Adipocyte (in vitro differentiated cells): ENCODE measurements at regions not wholly inside any gene's neighbourhood (a gene's known extent, or its start where the extent isn't known, plus 50 kb on each side); places are given as distances from the start of the nearest gene placed in this dataset.
"Not testable (repeated sequence)": the region's sequence is repeated elsewhere in the genome, so short reads cannot be mapped to it uniquely, and the experiment has no call there.

Source experiments
- DNase-seq: peaks from one replicate; pipeline ENCODE4 v3.0.0-alpha.2; 2015; ENCODE audit warnings: low read depth
- H3K27me3 ChIP-seq: replicated peaks from 2 replicates; pipeline ENCODE4 v1.7.0; 2013; ENCODE audit warnings: mild to moderate bottlenecking, low read length, moderate library complexity; ENCODE audit not compliant: control insufficient read depth, insufficient read depth
- H3K36me3 ChIP-seq: 2 replicates; pipeline ENCODE4 v1.7.0; 2013; ENCODE audit warnings: low read length, mild to moderate bottlenecking, moderate library complexity; ENCODE audit not compliant: control insufficient read depth, insufficient read depth, severe bottlenecking
- H3K4me1 ChIP-seq: 2 replicates; pipeline ENCODE4 v1.7.0; 2013; ENCODE audit warnings: mild to moderate bottlenecking, low read length, moderate library complexity; ENCODE audit not compliant: control insufficient read depth, insufficient read depth
- H3K4me3 ChIP-seq: 2 replicates; pipeline ENCODE4 v1.7.0; 2013; ENCODE audit warnings: mild to moderate bottlenecking, low read length, moderate library complexity
- H3K9ac ChIP-seq: 2 replicates; pipeline ENCODE4 v1.7.0; 2013; ENCODE audit warnings: mild to moderate bottlenecking, low read length, moderate library complexity
- H3K9me3 ChIP-seq: 2 replicates; pipeline ENCODE4 v1.7.0; 2013; ENCODE audit warnings: mild to moderate bottlenecking, low read length, moderate library complexity; ENCODE audit not compliant: control insufficient read depth

GRCh38 chr4:148914301-148914700 is 472.1 kb upstream of the NR3C2 start:
- DNase-seq: no peak
- H3K27me3 ChIP-seq: no peaks in the 10 kb centered on the region
- no peaks in the 10 kb centered on the region for H3K36me3 ChIP-seq
- no peaks in the 10 kb centered on the region for H3K4me1 ChIP-seq
- no peak overlapping the region for H3K9ac ChIP-seq
- H3K4me3 ChIP-seq: no peak overlapping the region
- peaks cover 6% of the 10 kb centered on the region for H3K9me3 ChIP-seq

GRCh38 chr4:148903388-148903787 is 461.2 kb upstream of the NR3C2 start:
- Histone ChIP-seq H3K27me3 (no peaks in the 10 kb centered on the region), H3K9me3 (peaks cover 4% of the 10 kb centered on the region)
- DNase-seq: no peak

GRCh38 chr4:148901075-148901705 is 459.0 kb upstream of the NR3C2 start:
- H3K9ac ChIP-seq: no peak overlapping the region
- no peaks in the 10 kb centered on the region for H3K4me1 ChIP-seq
- no peaks in the 10 kb centered on the region for H3K27me3 ChIP-seq
- DNase-seq: no peak
- peaks cover 4% of the 10 kb centered on the region for H3K9me3 ChIP-seq
- H3K36me3 ChIP-seq: no peaks in the 10 kb centered on the region
- H3K4me3 ChIP-seq: no peak overlapping the region

More at GRCh38 chr4:148903388-148903787, 461.2 kb upstream of the NR3C2 start:
- H3K36me3 ChIP-seq: no peaks in the 10 kb centered on the region
- H3K4me3 ChIP-seq: no peak overlapping the region
- H3K9ac ChIP-seq: no peak overlapping the region
- H3K4me1 ChIP-seq: no peaks in the 10 kb centered on the region

GRCh38 chr4:148898139-148898538 is 455.9 kb upstream of the NR3C2 start:
- not testable (repeated sequence) for H3K9ac ChIP-seq, H3K9me3 ChIP-seq, DNase-seq, H3K36me3 ChIP-seq, H3K27me3 ChIP-seq, H3K4me1 ChIP-seq, H3K4me3 ChIP-seq

- Histone ChIP-seq H3K9me3 (peaks cover 4% of the 10 kb centered on the region), H3K9ac (no peak overlapping the region), H3K36me3 (no peaks in the 10 kb centered on the region), H3K27me3 (no peaks in the 10 kb centered on the region), H3K4me1 (no peaks in the 10 kb centered on the region), H3K4me3 (no peak overlapping the region)
- DNase-seq: no peak
Measured at GRCh38 chr4:148893095-148893494, 450.9 kb upstream of the NR3C2 start.

- H3K9me3 ChIP-seq: no peaks in the 10 kb centered on the region
- H3K4me1 ChIP-seq: no peaks in the 10 kb centered on the region
- no peaks in the 10 kb centered on the region for H3K27me3 ChIP-seq
- no peaks in the 10 kb centered on the region for H3K36me3 ChIP-seq
- no peak overlapping the region for H3K9ac ChIP-seq
- no peak for DNase-seq
- H3K4me3 ChIP-seq: no peak overlapping the region
Measured at GRCh38 chr4:148883891-148884290, 441.7 kb upstream of the NR3C2 start.

GRCh38 chr4:148883435-148883834 is 441.2 kb upstream of the NR3C2 start:
- H3K9me3 ChIP-seq: no peaks in the 10 kb centered on the region
- H3K9ac ChIP-seq: no peak overlapping the region
- no peaks in the 10 kb centered on the region for H3K27me3 ChIP-seq
- DNase-seq: no peak
- H3K4me3 ChIP-seq: no peak overlapping the region
- H3K36me3 ChIP-seq: no peaks in the 10 kb centered on the region
- H3K4me1 ChIP-seq: no peaks in the 10 kb centered on the region

- DNase-seq: no peak
Measured at GRCh38 chr4:148881860-148882643, 439.8 kb upstream of the NR3C2 start.

GRCh38 chr4:148874331-148874730 is 432.1 kb upstream of the NR3C2 start:
- Histone ChIP-seq H3K4me3 (no peak overlapping the region), H3K4me1 (no peaks in the 10 kb centered on the region), H3K9ac (no peak overlapping the region), H3K36me3 (no peaks in the 10 kb centered on the region), H3K27me3 (no peaks in the 10 kb centered on the region), H3K9me3 (peaks cover 6% of the 10 kb centered on the region)
- DNase-seq: no peak

More at GRCh38 chr4:148881860-148882643, 439.8 kb upstream of the NR3C2 start:
- no peaks in the 10 kb centered on the region for H3K4me1 ChIP-seq
- no peak overlapping the region for H3K9ac ChIP-seq
- H3K9me3 ChIP-seq: no peaks in the 10 kb centered on the region
- H3K27me3 ChIP-seq: no peaks in the 10 kb centered on the region
- H3K4me3 ChIP-seq: no peak overlapping the region
- H3K36me3 ChIP-seq: no peaks in the 10 kb centered on the region

GRCh38 chr4:148868191-148868590 is 426.0 kb upstream of the NR3C2 start:
- DNase-seq: no peak
- Histone ChIP-seq H3K36me3 (no peaks in the 10 kb centered on the region), H3K9me3 (peaks cover 4% of the 10 kb centered on the region), H3K27me3 (no peaks in the 10 kb centered on the region), H3K4me1 (no peaks in the 10 kb centered on the region), H3K9ac (no peak overlapping the region), H3K4me3 (no peak overlapping the region)

- Histone ChIP-seq H3K27me3 (no peaks in the 10 kb centered on the region), H3K36me3 (no peaks in the 10 kb centered on the region), H3K4me1 (no peaks in the 10 kb centered on the region), H3K4me3 (no peak overlapping the region), H3K9me3 (no peaks in the 10 kb centered on the region), H3K9ac (no peak overlapping the region)
- DNase-seq: no peak
Measured at GRCh38 chr4:148866666-148867065, 424.5 kb upstream of the NR3C2 start.
